Psoas muscle (tissue), 7 donors: ENCODE measurements at regions not wholly inside any gene's neighbourhood (a gene's known extent, or its start where the extent isn't known, plus 50 kb on each side); places are given as distances from the start of the nearest gene placed in this dataset.

Experiments used
- ATAC-seq, 4 donors: fragments of 200-7000 bp; cut with Tn5 transposase; one replicate each; pipeline ENCODE4 v1.9.1; 2020; ENCODE audit warnings: moderate library complexity in 3 of 4, mild to moderate bottlenecking in 2 of 4
- DNase-seq, 2 donors: peaks; one replicate each; pipeline ENCODE4 v3.0.0-alpha.2; 2020
- H3K27ac ChIP-seq: fragments of 200-600 bp; one replicate; pipeline ENCODE4 v1.8.0; 2022
- H3K27me3 ChIP-seq, 3 donors: fragments of 200-600 bp in 1 of 3; one replicate each; pipeline versions ENCODE4 v1.6.1 to v1.8.0; 2013 to 2022; ENCODE audit warnings: low read length in 2 of 3, mild to moderate bottlenecking in 2 of 3, moderate library complexity in 1 of 3; ENCODE audit not compliant: insufficient read depth in 3 of 3
- H3K36me3 ChIP-seq, 2 donors: fragments of 200-600 bp in 1 of 2; one replicate each; pipeline versions ENCODE4 v1.6.1 to v1.8.0; 2013 to 2022; ENCODE audit warnings: low read depth in 1 of 2, mild to moderate bottlenecking in 1 of 2, moderate library complexity in 1 of 2; ENCODE audit not compliant: insufficient read depth in 1 of 2
- H3K4me1 ChIP-seq: fragments of 200-600 bp; one replicate; pipeline ENCODE4 v1.8.0; 2022
- H3K4me3 ChIP-seq: fragments of 200-600 bp; one replicate; pipeline ENCODE4 v1.8.0; 2022; ENCODE audit warnings: mild to moderate bottlenecking
- H3K9me3 ChIP-seq: fragments of 200-600 bp; one replicate; pipeline ENCODE4 v1.8.0; 2022
- WGBS, 3 donors: extraction: QIAGEN DNeasy Blood & Tissue Kit; methylation state at CpG; one replicate each; pipeline versions ENCODE4 v1.1.6 to v1.1.7; 2013; 5-methylcytosine and 5-hydroxymethylcytosine counted together
- intact Hi-C, 2 donors: fragments of 100-400 bp; cut with DNase I; formaldehyde crosslinking; loops; one replicate each; pipeline versions ENCODE4 v1.11.0 to v1.14.2; 2022
- TF ChIP-seq, protein P1 (sequence below): fragments of 200-600 bp; IDR thresholded peaks from one replicate; pipeline ENCODE4 v1.8.0; 2022; ENCODE audit warnings: antibody characterized with exemption
- donor health status: healthy with polysubstance abuse.
- donor health status: DM: no; HTN: no; CAD: no; lungs with moderate emphysema.
- donor health status: Bipolar disorder and iron deficiency.
- donor health status: healthy.
- donor health status: DM: yes; HTN: yes; CAD: no.
- donor health status: DM: no; HTN: no; CAD: no.
- donor health status: DM: yes; HTN: yes; CAD: no.

GRCh38 chr3:5727743-5728484 is 540.4 kb downstream of the EDEM1 start:
- Histone ChIP-seq H3K4me1 (no peaks in the 10 kb centered on the region), H3K27ac (no peak overlapping the region), H3K27me3 (no peaks in the 10 kb centered on the region), H3K4me3 (no peak overlapping the region), H3K9me3 (no peaks in the 10 kb centered on the region), H3K36me3 (no peaks in the 10 kb centered on the region)
- TF ChIP-seq, protein P1, sequence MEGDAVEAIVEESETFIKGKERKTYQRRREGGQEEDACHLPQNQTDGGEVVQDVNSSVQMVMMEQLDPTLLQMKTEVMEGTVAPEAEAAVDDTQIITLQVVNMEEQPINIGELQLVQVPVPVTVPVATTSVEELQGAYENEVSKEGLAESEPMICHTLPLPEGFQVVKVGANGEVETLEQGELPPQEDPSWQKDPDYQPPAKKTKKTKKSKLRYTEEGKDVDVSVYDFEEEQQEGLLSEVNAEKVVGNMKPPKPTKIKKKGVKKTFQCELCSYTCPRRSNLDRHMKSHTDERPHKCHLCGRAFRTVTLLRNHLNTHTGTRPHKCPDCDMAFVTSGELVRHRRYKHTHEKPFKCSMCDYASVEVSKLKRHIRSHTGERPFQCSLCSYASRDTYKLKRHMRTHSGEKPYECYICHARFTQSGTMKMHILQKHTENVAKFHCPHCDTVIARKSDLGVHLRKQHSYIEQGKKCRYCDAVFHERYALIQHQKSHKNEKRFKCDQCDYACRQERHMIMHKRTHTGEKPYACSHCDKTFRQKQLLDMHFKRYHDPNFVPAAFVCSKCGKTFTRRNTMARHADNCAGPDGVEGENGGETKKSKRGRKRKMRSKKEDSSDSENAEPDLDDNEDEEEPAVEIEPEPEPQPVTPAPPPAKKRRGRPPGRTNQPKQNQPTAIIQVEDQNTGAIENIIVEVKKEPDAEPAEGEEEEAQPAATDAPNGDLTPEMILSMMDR = no peak
- WGBS, 3 donors = 86 to 92% (median 87%) methylated on average over 10 of the region's 10 CpGs
- ATAC-seq (no peak), DNase-seq (no peak)
- intact Hi-C loops = no loop called here

- no peaks in the 10 kb centered on the region for H3K4me1 ChIP-seq
- no peaks in the 10 kb centered on the region for H3K27me3 ChIP-seq
- H3K27ac ChIP-seq = no peak overlapping the region
- H3K9me3 ChIP-seq = no peaks in the 10 kb centered on the region
- intact Hi-C loops = no loop called here
- H3K36me3 ChIP-seq = no peaks in the 10 kb centered on the region
- ATAC-seq (no peak), DNase-seq (no peak)
- H3K4me3 ChIP-seq = no peak overlapping the region
- TF ChIP-seq, protein P1 = no peak
- WGBS, 3 donors = 81 to 83% (median 82%) methylated on average over 4 of the region's 4 CpGs
These were observed 542.3 kb downstream of the EDEM1 start for GRCh38 chr3:5729852-5730251.

GRCh38 chr3:5731100-5731499 is 543.6 kb downstream of the EDEM1 start:
- TF ChIP-seq, protein P1 = no peak
- WGBS, 3 donors = 43 to 69% (median 49%) methylated on average over 2 of the region's 2 CpGs
- no peaks in the 10 kb centered on the region for H3K9me3 ChIP-seq
- intact Hi-C loops = no loop called here
- H3K4me3 ChIP-seq = no peak overlapping the region
- no peaks in the 10 kb centered on the region for H3K36me3 ChIP-seq
- no peak for DNase-seq
- no peaks in the 10 kb centered on the region for H3K27me3 ChIP-seq
- no peak overlapping the region for H3K27ac ChIP-seq
- ATAC-seq = no peak
- no peaks in the 10 kb centered on the region for H3K4me1 ChIP-seq

GRCh38 chr3:5732081-5732480 is 544.6 kb downstream of the EDEM1 start:
- ATAC-seq (no peak), DNase-seq (no peak)
- 50 to 84% (median 80%) methylated on average over 2 of the region's 2 CpGs for WGBS, 3 donors
- intact Hi-C loops = no loop called here
- H3K4me1 ChIP-seq = no peaks in the 10 kb centered on the region
- no peaks in the 10 kb centered on the region for H3K27me3 ChIP-seq
- no peak overlapping the region for H3K27ac ChIP-seq
- no peak overlapping the region for H3K4me3 ChIP-seq
- no peaks in the 10 kb centered on the region for H3K9me3 ChIP-seq
- TF ChIP-seq, protein P1 = no peak
- no peaks in the 10 kb centered on the region for H3K36me3 ChIP-seq

- no peaks in the 10 kb centered on the region for H3K27me3 ChIP-seq
- TF ChIP-seq, protein P1 = no peak
- 80 to 88% (median 86%) methylated on average over 4 of the region's 4 CpGs for WGBS, 3 donors
- no peak overlapping the region for H3K27ac ChIP-seq
- no peak overlapping the region for H3K4me3 ChIP-seq
- DNase-seq (no peak), ATAC-seq (no peak)
- intact Hi-C loops = no loop called here
- no peaks in the 10 kb centered on the region for H3K4me1 ChIP-seq
- no peaks in the 10 kb centered on the region for H3K36me3 ChIP-seq
- H3K9me3 ChIP-seq = no peaks in the 10 kb centered on the region
These were observed 546.5 kb downstream of the EDEM1 start for GRCh38 chr3:5733995-5734394.
